GM23338 (cell line): ENCODE measurements at regions not wholly inside any gene's neighbourhood (a gene's known extent, or its start where the extent isn't known, plus 50 kb on each side); places are given as distances from the start of the nearest gene placed in this dataset.

Experiments
- ATAC-seq: fragments of 200-7000 bp; cut with Tn5 transposase; 3 replicates; pipeline ENCODE4 v1.9.1; 2020
- DNase-seq: peaks from one replicate; pipeline ENCODE4 v3.0.0-alpha.2; 2015; ENCODE audit warnings: low spot score
- H2AFZ ChIP-seq: fragments of 200-600 bp; sonication (generic); 2 replicates; pipeline ENCODE4 v1.8.0; 2016; ENCODE audit warnings: antibody characterized with exemption, mild to moderate bottlenecking, moderate library complexity
- H3F3A ChIP-seq: fragments of 200-600 bp; sonication (generic); replicated peaks from 2 replicates; pipeline ENCODE4 v1.8.0; 2017; ENCODE audit warnings: antibody characterized with exemption, mixed run types, low read depth
- H3K27ac ChIP-seq: fragments of 200-600 bp; sonication (generic); 2 replicates; pipeline ENCODE4 v1.6.1; 2016; ENCODE audit warnings: low read depth
- H3K27me3 ChIP-seq: fragments of 200-600 bp; sonication (generic); 2 replicates; pipeline ENCODE4 v1.8.0; 2016; ENCODE audit warnings: mild to moderate bottlenecking, mixed run types, moderate library complexity; ENCODE audit not compliant: insufficient read depth
- H3K36me3 ChIP-seq: fragments of 200-600 bp; sonication (generic); 2 replicates; pipeline ENCODE4 v1.8.0; 2016; ENCODE audit warnings: mild to moderate bottlenecking; ENCODE audit not compliant: insufficient read depth
- H3K4me1 ChIP-seq: fragments of 200-600 bp; sonication (generic); 2 replicates; pipeline ENCODE4 v1.8.0; 2016; ENCODE audit warnings: mild to moderate bottlenecking, moderate library complexity; ENCODE audit not compliant: insufficient read depth
- H3K4me2 ChIP-seq: fragments of 200-600 bp; sonication (generic); 2 replicates; pipeline ENCODE4 v1.7.1; 2017; ENCODE audit warnings: mixed run types
- H3K4me3 ChIP-seq: fragments of 200-600 bp; sonication (generic); 2 replicates; pipeline ENCODE4 v1.6.1; 2016; ENCODE audit warnings: mixed run types
- H3K79me2 ChIP-seq: fragments of 200-600 bp; sonication (generic); replicated peaks from 2 replicates; pipeline ENCODE4 v1.8.0; 2017; ENCODE audit warnings: mild to moderate bottlenecking; ENCODE audit not compliant: insufficient read depth
- H3K9me2 ChIP-seq: fragments of 200-600 bp; sonication (generic); 2 replicates; pipeline ENCODE4 v1.8.0; 2017; ENCODE audit not compliant: insufficient read depth
- H4K20me1 ChIP-seq: fragments of 200-600 bp; sonication (generic); replicated peaks from 2 replicates; pipeline ENCODE4 v1.8.0; 2017; ENCODE audit warnings: mild to moderate bottlenecking; ENCODE audit not compliant: insufficient read depth
- H3K27ac Mint-ChIP-seq: 2 replicates; pipeline ENCODE4 v1.8.0; 2020; ENCODE audit warnings: inconsistent platforms, mild to moderate bottlenecking, moderate library complexity, mixed read lengths
- H3K27me3 Mint-ChIP-seq: 3 replicates; pipeline ENCODE4 v1.8.0; 2022; ENCODE audit warnings: low read depth, mild to moderate bottlenecking, moderate library complexity, mixed read lengths, inconsistent platforms; ENCODE audit not compliant: insufficient read depth, poor library complexity
- H3K36me3 Mint-ChIP-seq: 3 replicates; pipeline ENCODE4 v1.8.0; 2021; ENCODE audit warnings: low read depth, mild to moderate bottlenecking, inconsistent platforms, moderate library complexity, mixed read lengths
- H3K4me1 Mint-ChIP-seq: 3 replicates; pipeline ENCODE4 v1.8.0; 2020; ENCODE audit warnings: mild to moderate bottlenecking, inconsistent platforms, mixed read lengths
- H3K4me3 Mint-ChIP-seq: 3 replicates; pipeline ENCODE4 v1.8.0; 2021; ENCODE audit warnings: moderate library complexity, mild to moderate bottlenecking, inconsistent platforms, mixed read lengths
- H3K9me3 Mint-ChIP-seq: 3 replicates; pipeline ENCODE4 v1.8.0; 2020; ENCODE audit warnings: moderate library complexity, mild to moderate bottlenecking, inconsistent platforms, mixed read lengths
- CREB1 ChIP-seq: fragments of 250-450 bp; sonication (Bioruptor Pico); IDR thresholded peaks from 2 replicates; pipeline ENCODE4 v1.5.0; 2020; ENCODE audit warnings: low read depth, mild to moderate bottlenecking, moderate library complexity
- EZH2 ChIP-seq: fragments of 200-600 bp; sonication (generic); IDR thresholded peaks from one replicate; pipeline ENCODE4 v1.8.0; 2017; ENCODE audit warnings: antibody characterized with exemption, mild to moderate bottlenecking, low read depth; ENCODE audit not compliant: unreplicated experiment
- JUNB ChIP-seq: IDR thresholded peaks from one replicate; pipeline ENCODE4 v1.6.1; 2016; ENCODE audit warnings: antibody characterized with exemption; ENCODE audit not compliant: unreplicated experiment
- NANOG ChIP-seq: IDR thresholded peaks from 2 replicates; pipeline ENCODE4 v1.6.1; 2016; ENCODE audit warnings: antibody characterized with exemption, borderline replicate concordance
- POLR2AphosphoS5 ChIP-seq: IDR thresholded peaks from 2 replicates; pipeline ENCODE4 v1.6.1; 2016; ENCODE audit warnings: antibody characterized with exemption, low read depth
- STAT1 ChIP-seq: IDR thresholded peaks from one replicate; pipeline ENCODE4 v1.6.1; 2016; ENCODE audit warnings: antibody characterized with exemption; ENCODE audit not compliant: unreplicated experiment
- ZNF114 ChIP-seq: fragments of 250-450 bp; sonication (Bioruptor Pico); IDR thresholded peaks from 2 replicates; pipeline ENCODE4 v1.5.0; 2020; ENCODE audit warnings: mild to moderate bottlenecking, moderate library complexity
- TF ChIP-seq, protein P1 (sequence below), 2 experiments: fragments of 200-600 bp in 1 of 2; sonication (generic) in 1 of 2; conservative IDR thresholded peaks; 2 replicates each; pipeline versions ENCODE4 v1.5.1 to v1.6.1; 2016 to 2017; ENCODE audit warnings: antibody characterized with exemption in 2 of 2, low read depth in 2 of 2, mild to moderate bottlenecking in 2 of 2, moderate library complexity in 1 of 2
- TF ChIP-seq, protein P2 (sequence below): IDR thresholded peaks from one replicate; pipeline ENCODE4 v1.6.1; 2018; ENCODE audit warnings: antibody characterized with exemption; ENCODE audit not compliant: unreplicated experiment
- TF ChIP-seq, protein P3 (sequence below): IDR thresholded peaks from 2 replicates; pipeline ENCODE4 v1.6.1; 2016; ENCODE audit warnings: antibody characterized with exemption

DNA sequence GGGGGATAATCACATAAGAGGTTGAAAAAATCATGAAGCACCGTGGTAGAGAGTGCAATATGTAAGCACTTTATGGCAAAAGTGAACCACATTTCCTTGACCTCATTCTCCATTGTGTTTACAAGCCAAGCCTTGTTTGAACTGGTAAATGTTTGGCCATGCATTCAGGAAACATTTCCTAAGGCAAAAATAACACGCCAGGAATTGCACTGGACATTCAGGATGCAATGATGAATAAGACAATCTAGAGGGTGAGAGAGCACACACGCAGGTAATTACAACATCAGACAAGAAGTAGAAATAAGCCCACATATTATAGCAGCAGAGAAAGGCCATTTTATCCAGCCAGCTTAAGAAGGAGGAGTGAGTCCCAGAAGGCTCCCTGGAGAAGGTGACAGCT, 218.0 kb upstream of the OSR1 start (continued):
- TF ChIP-seq, protein P1, sequence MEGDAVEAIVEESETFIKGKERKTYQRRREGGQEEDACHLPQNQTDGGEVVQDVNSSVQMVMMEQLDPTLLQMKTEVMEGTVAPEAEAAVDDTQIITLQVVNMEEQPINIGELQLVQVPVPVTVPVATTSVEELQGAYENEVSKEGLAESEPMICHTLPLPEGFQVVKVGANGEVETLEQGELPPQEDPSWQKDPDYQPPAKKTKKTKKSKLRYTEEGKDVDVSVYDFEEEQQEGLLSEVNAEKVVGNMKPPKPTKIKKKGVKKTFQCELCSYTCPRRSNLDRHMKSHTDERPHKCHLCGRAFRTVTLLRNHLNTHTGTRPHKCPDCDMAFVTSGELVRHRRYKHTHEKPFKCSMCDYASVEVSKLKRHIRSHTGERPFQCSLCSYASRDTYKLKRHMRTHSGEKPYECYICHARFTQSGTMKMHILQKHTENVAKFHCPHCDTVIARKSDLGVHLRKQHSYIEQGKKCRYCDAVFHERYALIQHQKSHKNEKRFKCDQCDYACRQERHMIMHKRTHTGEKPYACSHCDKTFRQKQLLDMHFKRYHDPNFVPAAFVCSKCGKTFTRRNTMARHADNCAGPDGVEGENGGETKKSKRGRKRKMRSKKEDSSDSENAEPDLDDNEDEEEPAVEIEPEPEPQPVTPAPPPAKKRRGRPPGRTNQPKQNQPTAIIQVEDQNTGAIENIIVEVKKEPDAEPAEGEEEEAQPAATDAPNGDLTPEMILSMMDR (conservative IDR thresholded peaks at IDR 0.05; ENCODE audit: low read depth in 2 of 2), result no peak
- TF ChIP-seq, protein P2, sequence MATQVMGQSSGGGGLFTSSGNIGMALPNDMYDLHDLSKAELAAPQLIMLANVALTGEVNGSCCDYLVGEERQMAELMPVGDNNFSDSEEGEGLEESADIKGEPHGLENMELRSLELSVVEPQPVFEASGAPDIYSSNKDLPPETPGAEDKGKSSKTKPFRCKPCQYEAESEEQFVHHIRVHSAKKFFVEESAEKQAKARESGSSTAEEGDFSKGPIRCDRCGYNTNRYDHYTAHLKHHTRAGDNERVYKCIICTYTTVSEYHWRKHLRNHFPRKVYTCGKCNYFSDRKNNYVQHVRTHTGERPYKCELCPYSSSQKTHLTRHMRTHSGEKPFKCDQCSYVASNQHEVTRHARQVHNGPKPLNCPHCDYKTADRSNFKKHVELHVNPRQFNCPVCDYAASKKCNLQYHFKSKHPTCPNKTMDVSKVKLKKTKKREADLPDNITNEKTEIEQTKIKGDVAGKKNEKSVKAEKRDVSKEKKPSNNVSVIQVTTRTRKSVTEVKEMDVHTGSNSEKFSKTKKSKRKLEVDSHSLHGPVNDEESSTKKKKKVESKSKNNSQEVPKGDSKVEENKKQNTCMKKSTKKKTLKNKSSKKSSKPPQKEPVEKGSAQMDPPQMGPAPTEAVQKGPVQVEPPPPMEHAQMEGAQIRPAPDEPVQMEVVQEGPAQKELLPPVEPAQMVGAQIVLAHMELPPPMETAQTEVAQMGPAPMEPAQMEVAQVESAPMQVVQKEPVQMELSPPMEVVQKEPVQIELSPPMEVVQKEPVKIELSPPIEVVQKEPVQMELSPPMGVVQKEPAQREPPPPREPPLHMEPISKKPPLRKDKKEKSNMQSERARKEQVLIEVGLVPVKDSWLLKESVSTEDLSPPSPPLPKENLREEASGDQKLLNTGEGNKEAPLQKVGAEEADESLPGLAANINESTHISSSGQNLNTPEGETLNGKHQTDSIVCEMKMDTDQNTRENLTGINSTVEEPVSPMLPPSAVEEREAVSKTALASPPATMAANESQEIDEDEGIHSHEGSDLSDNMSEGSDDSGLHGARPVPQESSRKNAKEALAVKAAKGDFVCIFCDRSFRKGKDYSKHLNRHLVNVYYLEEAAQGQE, result no peak
- TF ChIP-seq CREB1 (CRISPR knock-in tag), result no peak
- no peak for TF ChIP-seq ZNF114 (CRISPR knock-in tag)
- no peak for TF ChIP-seq NANOG
- no peak for TF ChIP-seq JUNB
- TF ChIP-seq EZH2, result no peak
- no peak for TF ChIP-seq POLR2AphosphoS5
- TF ChIP-seq, protein P3, sequence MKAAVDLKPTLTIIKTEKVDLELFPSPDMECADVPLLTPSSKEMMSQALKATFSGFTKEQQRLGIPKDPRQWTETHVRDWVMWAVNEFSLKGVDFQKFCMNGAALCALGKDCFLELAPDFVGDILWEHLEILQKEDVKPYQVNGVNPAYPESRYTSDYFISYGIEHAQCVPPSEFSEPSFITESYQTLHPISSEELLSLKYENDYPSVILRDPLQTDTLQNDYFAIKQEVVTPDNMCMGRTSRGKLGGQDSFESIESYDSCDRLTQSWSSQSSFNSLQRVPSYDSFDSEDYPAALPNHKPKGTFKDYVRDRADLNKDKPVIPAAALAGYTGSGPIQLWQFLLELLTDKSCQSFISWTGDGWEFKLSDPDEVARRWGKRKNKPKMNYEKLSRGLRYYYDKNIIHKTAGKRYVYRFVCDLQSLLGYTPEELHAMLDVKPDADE, result no peak

DNA sequence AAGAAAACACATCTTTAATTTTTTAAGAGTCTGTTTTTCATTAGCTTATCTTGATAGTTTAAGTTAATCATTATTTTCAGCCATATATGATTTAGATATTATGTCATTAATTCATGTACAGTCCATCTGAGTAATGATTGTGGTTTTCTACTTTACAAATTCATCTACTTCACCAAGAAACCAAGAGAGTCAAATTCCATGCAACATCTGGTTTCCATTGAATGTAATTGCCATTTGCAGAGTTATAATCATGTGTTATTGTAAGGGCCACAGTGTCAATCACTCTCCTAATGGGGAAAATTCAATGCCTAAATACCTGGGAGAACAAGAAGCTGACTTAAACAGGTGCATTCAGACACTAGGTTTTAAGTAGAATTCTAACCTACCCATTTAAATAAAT, 217.2 kb upstream of the OSR1 start:
- H3F3A ChIP-seq, result no peaks in the 10 kb centered on the region
- H3K4me3 ChIP-seq, result no peak overlapping the region
- no peaks in the 10 kb centered on the region for H3K9me3 Mint-ChIP-seq
- no peak overlapping the region for H3K4me3 Mint-ChIP-seq
- no peak overlapping the region for H3K4me2 ChIP-seq
- H3K36me3 Mint-ChIP-seq, result no peaks in the 10 kb centered on the region
- H2AFZ ChIP-seq, result no peak overlapping the region
- no peak for DNase-seq
- no peak overlapping the region for H3K27ac ChIP-seq
- H3K4me1 Mint-ChIP-seq, result peaks cover 13% of the 10 kb centered on the region; the same call in 2 of the 3 replicates
- peaks cover 2% of the 10 kb centered on the region for H3K27me3 Mint-ChIP-seq
- 0 out of 2 replicates have a peak, but pooled peaks cover 4% of the 10 kb centered on the region for H3K4me1 ChIP-seq
- no peaks in the 10 kb centered on the region for H3K36me3 ChIP-seq
- H3K9me2 ChIP-seq, result no peaks in the 10 kb centered on the region
- no peaks in the 10 kb centered on the region for H3K79me2 ChIP-seq
- no peaks in the 10 kb centered on the region for H4K20me1 ChIP-seq
- H3K27me3 ChIP-seq, result no peaks in the 10 kb centered on the region
- no peak for ATAC-seq
- H3K27ac Mint-ChIP-seq, result no peak overlapping the region
- TF ChIP-seq CREB1 (CRISPR knock-in tag) (no peak), ZNF114 (CRISPR knock-in tag) (no peak), NANOG (no peak), JUNB (no peak), STAT1 (no peak)
- TF ChIP-seq, protein P3, result no peak
- TF ChIP-seq, protein P2, result no peak
- TF ChIP-seq, protein P1 (conservative IDR thresholded peaks at IDR 0.05; ENCODE audit: low read depth in 2 of 2), result no peak
